HG03095 (cell line): ENCODE measurements at regions not wholly inside any gene's neighbourhood (a gene's known extent, or its start where the extent isn't known, plus 50 kb on each side); places are given as distances from the start of the nearest gene placed in this dataset.
"Not testable (repeated sequence)": the region's sequence is repeated elsewhere in the genome, so short reads cannot be mapped to it uniquely, and the experiment has no call there.

Experiments used
- ATAC-seq: cut with Tn5 transposase; IDR thresholded peaks from one replicate; pipeline ENCODE4 v1.9.1; 2021; ENCODE audit warnings: moderate library complexity; ENCODE audit not compliant: unreplicated experiment

DNA sequence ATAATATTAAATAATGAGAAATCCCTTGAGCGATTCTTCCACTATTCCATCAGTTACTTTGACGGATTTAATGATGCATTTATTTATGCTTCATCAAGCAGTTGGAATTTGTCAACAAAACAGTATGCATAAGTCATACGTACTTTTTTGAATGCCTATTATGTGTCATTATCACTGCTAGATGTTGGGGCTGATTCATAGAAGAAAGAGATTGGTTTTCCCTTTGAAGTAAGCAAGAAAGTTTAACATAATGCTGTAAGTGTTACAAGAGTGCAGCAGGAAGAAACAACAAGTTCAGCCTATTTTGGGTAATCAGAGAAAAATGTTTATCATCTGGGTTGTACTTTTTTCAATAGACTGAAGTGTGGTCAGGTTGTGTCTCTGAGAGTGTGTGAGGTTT is 121.2 kb upstream of the RANBP3L start:
- ATAC-seq, result no peak

DNA sequence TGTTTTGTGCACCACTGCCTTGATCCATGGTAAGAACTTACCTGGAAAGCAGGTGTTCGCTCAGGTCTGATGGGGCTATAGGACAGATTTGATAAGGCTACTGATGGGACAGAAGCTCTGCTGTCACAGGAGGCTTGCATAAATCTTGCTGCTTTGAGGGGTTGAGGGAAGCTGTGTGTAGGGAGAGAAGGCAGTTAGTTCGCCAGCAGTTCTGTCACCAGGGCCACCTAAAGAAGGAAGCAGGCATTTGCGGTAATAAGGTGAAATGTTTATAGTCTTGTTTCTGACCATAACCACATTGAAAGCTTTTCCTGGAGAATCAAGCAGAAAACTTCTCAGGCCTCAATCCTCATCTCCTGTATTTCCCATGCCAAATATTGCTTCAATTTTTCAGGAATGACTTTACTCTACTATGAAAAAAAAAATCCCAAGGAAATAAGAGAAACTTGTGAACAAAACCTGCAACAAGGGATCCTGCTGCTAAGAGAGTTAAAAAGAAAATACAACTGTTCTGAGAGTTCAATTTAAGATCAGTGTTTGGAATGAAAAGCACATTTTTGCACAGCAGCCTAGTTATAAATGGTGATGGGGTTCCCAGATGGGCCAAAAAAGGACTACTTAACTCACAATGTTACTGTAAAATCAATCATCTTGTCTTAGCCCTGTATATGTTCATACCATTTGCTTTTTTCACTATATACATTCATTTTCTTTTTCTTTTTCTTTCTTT is 122.0 kb upstream of the RANBP3L start:
- no peak for ATAC-seq

DNA sequence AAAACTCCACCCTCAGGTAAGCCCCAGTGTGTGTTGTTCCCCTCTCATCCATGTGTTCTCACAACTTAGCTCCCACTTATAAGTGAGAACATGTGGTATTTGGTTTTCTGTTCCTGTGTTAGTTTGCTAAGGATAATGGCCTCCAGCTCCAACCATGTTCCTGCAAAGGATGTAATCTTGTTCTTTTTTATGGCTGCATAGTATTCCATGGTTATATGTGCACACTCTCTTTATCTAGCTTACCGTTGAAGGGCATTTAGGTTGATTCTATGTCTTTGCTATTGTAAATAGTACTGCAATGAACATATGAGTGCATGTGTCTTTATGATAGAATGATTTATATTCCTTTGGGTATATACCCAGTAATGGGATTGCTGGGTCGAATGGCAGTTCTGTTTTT is 124.4 kb upstream of the RANBP3L start:
- ATAC-seq, result not testable (repeated sequence)

DNA sequence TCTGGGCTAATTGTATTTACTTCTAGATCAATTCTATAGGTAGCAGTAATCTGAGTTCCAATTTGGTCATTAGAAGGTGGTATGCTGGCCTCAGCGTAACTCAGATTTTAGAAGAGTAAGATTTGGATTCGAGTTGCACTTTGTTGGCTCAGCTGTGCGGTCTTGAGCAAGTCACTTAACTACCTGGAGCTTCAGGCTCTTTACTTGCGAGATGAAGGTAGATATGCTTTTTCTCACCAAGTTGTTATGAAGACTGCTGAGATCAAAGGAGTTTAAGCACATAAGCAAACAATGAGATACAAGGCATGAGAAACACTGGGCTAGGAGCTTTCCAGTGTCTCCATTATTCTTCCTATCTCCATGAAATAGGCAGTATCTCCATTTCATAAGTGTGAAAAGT is 133.8 kb upstream of the RANBP3L start:
- no peak for ATAC-seq

DNA sequence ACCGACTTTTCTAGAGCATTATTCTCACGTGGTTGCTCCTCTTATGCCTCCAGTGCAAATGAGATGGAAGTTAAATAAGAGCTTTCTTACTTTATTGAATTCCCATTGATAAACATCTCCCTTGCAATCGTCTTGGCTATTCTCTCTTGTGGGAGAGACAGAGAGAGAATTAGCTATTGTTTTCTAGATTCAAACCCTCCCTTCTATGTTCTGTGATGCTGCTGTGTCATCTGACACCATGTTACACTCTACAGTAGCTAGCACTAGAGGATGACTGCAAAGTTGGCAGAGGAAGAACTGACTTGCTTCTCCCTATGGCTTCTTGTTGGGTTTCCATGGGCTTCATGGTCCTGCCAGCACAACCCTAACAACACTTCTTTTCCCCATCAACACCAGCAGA is 134.6 kb upstream of the RANBP3L start:
- no peak for ATAC-seq

DNA sequence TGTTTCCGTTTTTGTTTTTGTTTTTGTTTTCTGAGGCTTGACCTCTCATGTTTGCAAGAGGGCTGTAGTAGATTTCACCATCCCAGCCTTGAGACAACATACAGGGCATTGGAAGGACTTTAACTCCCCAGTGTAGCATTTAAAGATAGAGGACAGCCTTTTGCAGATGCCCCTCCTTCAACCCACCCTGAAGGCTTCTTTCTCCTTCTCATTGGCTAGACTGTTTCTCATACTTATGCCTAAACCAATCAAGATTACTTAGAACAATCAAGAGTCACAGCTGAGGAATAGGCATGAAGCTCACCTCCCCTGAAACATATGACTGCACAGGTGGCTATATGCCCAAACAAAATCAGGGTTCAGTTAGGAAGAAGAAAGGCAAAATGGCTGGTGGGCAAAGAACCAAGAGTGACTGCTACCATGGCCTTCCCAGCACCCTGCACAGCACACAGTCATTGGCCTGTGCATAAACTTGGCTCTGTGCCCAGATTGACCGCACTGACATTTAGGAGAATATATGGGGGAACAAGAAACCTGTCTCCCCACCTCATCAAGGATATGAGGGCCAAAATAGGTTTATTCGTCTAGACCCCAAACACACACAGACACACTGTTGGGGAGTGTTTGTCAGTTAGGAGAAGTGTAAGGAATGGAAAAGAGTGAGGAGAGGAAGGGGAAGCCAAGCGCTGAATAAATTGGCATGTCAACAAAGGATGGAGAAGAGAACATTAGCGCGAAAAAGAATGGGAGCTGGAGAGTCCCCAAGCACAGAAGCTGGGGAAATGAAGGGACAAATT is 137.3 kb upstream of the RANBP3L start:
- no peak for ATAC-seq

DNA sequence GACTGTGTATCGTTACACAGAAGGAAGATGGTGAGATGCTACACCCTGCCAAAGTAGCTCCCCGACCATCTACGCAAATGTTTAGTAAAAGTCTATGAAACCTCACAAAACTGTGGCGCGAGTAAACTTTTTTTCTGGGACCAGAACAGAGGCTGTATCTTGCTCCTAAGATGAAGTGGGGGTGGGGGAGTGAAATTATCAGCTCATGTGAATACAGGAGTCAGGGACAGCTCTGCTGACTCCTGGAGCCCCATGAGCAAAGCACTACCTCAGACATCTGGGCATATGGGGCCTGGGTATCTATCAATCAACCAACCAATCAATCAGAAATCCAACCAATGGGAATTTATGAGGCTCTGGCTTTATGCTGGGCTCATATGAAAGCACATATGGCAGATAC is 138.6 kb upstream of the RANBP3L start:
- ATAC-seq, result no peak

DNA sequence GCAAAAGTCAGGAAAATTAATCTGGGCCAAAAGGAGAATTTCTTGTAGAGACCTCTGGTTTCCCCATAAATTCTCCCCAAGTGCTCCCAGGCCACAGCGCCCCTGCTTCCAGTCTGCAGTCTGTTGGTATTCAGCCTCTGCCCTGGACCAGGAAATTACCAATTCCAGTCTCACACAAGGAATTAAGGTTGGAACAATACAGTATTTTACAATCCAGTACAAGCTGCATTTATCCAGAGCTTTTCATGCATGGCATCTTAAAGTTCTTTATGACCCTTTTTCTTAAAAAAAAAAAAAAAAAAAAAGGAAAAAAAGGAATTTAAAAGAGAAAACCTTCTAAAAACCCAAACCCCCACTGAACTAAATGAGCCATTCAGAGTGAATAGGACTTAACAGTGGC is 139.6 kb upstream of the RANBP3L start:
- no peak for ATAC-seq

DNA sequence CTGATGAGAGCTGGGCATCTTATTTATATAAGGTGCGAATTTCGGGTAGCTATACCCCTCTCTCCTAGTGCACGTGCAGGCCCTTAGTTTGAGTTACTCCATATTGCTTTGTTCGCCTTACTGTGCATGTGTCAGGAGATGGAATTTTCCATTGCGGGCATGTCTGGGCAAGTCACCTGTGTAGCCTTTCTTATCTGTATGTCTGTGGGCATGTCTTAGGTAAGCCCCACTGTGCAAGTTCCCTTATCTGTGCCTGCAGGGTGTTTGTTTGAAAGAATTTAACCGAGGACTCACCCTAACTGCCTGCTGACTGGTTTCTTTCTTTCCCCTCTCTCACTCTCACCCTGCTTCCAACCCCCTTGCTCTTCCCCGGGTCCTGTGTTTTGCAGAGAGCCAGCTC is 140.7 kb upstream of the RANBP3L start:
- no peak for ATAC-seq

DNA sequence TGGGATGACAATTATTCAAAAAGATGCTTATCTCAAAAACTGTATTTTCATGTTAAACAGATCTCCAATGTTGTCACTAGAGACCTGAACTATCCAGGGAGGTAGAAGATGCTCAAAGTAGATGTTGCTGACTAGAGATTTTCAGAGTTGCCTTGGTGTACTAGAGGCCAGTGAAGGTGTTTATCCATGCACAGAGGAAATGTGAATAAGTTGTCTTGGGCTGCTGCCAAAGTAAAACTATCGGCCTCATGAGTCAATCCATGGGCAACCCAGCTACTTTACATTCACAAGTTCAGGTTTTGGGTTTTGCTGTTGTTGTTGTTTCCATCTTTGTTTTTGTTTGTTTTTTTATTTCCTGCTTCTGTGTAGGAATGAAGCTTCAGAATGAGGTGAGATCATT is 141.1 kb upstream of the RANBP3L start:
- ATAC-seq, result no peak

DNA sequence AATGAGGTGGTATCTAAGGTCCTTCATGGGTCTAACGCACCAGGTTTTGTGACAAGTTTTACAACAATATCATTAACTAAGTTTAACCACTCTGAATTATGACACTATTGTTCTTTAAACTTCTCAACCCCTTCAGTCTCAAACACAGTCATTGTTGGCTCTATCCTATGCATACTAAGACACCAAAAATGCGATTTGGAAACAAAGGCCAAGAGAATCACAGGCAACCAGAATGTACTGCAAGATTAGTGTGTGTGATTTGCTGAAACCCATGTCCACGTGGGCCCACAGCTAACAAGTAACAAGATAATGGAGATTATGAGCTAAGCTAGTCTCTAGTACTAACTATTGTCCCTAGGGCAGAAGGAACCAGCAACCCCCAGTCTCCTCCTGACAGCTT is 142.2 kb upstream of the RANBP3L start:
- ATAC-seq, result no peak

DNA sequence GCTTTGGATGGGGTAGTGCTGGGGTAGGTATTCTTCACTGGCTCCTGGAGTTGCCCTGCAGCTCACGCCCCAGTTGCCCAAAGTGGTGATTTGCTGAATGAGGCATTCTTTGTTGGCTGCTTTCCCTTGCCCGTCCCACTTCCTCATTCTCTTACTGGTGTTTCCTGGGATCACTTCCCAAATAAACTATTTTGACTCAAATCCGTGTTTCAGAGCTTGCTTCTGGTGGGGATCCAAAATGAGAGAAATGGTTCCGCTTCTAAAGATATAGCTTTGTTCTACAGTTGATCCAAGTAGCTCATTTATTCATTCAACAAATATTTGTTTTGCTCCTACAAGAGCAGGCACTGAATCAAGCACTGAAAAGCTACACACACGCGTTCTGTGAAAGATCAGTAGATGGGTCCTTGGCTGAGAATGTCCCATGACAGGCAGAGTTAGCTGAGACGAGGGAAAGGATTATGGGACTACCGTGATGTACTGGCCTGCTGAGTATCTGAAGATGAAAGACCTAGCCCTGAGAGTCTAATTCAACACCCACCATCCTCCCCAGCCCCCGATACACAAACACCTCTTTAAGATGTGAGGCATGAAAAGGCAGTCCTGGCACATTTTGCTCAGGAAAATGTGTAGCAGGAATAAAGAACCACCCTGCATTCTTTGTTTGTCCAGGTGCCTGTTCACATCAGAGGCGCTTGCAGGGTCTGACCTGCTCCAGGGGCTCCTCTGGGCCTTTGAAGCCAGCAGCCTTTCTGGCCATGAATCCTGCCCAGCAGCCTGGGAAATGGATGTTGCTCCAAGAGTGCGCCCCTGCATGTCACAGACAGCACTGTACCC is 143.1 kb upstream of the RANBP3L start:
- no peak for ATAC-seq

DNA sequence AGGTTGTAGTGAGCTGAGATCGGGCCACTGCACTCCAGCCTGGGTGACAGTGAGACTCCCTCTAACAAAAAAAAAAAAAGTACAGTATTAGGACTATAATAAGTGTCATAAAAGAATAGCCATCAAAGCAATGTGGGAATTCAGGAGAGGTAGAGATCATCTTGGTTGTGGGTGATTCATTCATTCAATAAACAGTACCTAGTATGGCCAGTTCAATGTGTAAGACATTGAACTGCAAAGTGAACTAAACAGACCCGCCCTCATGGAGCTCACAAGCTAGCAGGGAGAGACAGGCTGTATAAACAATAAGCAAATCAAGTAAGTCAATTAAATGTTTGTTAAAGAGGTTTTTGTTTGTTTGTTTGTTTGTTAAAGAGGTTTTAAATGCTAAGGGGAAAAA is 146.1 kb upstream of the RANBP3L start:
- ATAC-seq, result no peak

DNA sequence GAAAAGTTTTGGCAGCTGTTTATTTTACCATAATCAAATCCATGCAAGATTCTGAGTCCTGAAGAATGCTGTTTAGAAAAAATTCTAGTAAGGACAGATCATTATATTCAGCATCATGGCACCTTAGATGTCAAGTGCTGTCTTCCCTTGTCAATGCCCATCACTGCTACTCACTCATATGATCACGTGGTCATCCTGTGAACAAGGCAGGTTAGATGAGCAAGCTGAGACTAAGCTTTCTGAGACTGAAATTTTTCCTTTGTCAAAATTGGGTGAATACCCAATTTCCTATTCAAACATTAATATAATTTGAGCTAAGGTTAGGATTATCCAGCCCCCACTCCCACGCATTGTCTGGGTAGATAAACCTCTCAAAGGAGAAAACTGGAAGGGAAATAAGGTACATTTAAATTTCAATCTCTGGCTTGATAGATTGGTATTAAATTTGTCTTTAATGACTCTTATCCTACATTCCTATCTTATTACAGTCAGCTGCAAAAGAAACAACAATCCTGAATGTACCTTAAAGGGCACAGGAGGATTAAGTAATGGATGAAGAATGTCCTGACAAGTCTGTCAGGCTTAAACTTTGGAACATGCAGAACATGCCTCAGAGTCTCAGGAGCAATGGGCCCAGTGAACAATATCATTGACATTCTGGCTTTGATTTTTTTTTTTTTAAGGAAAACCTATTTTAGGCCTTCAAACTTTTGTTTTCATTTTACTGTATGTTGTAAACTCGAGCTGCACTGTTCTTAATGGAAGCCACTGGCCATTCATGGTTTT is 148.7 kb upstream of the RANBP3L start:
- no peak for ATAC-seq

DNA sequence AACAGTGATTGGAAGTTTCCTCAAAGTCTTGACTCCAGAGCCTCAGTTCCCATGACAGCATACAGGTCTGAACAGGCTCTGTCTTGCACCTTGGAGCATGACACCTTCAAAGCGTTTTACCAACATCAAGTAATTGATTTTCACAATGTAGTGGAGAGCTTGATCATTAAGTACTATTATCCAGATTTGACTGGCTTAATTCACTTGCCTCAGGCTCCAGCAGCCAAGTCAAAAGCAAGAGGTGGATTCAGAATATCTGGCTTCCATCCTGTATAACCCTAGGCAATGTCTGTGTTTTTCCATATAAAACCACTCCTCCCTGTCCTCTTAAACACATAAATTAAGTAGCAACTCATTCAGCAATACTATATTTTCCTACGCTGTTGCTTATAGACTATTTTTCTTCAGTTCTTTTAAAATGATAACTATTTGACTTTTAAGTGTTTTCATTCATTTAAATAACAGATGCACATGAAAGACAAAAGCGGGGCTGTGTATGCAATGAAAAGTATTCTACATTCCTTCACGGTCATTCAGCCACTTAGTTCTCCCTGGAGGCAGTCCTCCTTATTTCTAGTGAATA is 150.8 kb upstream of the RANBP3L start:
- no peak for ATAC-seq

DNA sequence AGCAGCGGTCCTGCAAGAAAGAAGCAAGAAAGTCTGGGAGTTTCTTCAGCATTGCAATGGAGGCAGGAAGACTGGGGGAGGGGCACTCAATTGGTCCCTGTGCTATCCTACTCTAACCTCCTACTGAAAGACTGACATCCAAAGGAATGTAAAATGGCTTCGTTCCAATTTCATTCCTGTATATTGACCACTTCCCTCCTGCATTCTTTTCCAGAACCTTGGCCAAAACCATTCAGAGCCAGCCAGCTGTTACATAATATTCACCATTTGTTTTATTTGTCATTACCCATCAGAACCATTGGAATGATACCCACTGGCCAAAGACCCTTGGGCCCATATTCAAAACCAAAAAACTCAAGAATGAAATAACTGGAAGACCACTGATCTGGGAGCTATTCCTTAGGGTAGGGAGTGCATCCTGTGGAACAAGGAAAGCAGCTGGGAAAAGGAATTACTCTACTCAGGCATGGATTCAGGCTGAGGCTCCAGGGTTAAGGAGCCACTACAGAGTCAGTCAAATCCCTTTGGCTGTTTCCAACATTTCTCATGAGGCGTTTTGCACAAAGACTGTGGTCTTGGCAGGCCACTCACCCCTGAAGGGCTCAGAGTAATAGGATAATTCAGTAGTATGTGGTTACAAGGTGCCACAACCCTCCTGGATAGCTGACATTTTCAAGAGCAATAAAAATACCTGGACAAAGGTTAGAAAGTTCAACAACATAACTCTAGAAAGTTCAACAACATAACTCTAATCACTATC is 148.7 kb upstream of the SLC1A3 start:
- no peak for ATAC-seq

DNA sequence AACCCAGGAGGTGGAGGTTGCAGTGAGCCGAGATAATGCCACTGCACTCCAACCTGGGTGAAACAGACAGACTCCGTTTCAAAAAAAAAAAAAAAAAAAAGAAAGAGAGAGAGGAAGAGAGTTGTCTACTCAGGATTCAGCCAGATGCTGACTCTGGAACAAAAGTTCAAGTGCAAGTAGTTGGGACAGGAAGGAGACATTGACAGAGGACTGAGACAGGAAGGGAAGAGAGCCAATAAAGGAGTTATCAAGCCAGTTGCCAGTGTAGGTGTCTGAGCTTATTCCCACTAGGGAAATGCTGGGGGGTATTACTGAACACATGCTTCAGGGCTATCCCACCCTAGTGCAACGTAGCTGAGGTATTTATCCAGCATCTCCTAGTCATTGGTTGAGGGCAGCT is 147.7 kb upstream of the SLC1A3 start:
- no peak for ATAC-seq

DNA sequence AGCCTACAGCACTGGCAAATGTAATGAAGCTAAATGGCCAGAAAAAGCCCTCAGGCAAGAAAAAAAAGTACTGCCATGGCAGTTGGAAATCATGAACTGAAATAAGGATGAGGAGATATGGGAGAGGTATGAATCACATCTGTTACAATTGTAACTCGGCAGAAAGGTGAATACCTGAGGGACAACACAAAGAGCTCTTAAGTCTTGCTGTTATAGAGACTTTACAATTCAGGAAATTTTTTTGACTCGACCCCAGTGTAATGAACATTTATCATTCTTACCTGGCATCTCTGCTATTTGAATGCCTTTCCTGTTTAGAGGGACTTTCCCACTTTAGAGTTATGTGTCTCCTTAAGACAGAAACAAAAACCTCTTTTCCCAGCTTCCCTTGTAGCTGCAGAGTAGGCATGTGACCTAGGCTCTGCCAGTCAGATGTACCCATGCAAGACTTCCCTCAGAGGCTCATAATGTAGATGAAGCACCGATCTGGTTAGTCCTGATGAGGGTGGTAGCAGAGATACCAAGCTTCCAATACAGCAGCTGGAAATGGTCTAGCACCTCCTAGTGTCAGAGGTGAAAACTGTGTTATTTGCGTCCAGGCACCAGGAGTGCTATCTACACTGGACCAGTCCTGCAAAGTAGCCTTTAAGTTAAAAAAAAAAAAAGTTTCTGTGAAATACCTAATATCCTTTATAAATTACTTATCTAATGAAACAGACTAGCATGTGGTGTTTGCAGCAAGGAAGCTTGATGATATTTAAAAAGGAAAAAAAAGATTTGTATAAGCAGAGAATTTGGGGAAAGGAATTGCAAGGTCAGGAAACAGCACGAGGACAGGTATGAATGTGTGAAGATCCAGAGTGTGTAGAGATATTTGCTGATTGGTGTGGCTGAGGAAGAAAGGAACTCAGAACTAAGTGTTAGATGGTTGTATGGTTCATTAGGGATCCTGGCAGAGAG is 146.9 kb upstream of the SLC1A3 start:
- peak; percentile 55 for ATAC-seq
